ENCODE measurements at regions not wholly inside any gene's neighbourhood (a gene's known extent, or its start where the extent isn't known, plus 50 kb on each side); places are given as distances from the start of the nearest gene placed in this dataset.

- H3K9me3 Mint-ChIP-seq, result no peaks in the 10 kb centered on the region
- intact Hi-C loops (cut with DNase I, micrococcal nuclease), result no loop called here
- Histone ChIP-seq H3K4me1 (ENCODE audit: insufficient read depth, low read length) (no peaks in the 10 kb centered on the region), H3K36me3 (ENCODE audit: insufficient read depth, low read length) (no peaks in the 10 kb centered on the region), H3K4me3 (ENCODE audit: low read length) (no peak overlapping the region), H3K9me3 (ENCODE audit: control insufficient read depth in 1 of 2, insufficient read depth in 1 of 2, low read length in 2 of 2) (no peaks in the 10 kb centered on the region), H3K27ac (ENCODE audit: low read depth in 1 of 2, low read length in 2 of 2) (no peak overlapping the region), H3K27me3 (ENCODE audit: control insufficient read depth in 1 of 2, insufficient read depth in 2 of 2, low read length in 2 of 2) (no peaks in the 10 kb centered on the region)
- H3K27me3 Mint-ChIP-seq, result no peaks in the 10 kb centered on the region
- H3K4me1 Mint-ChIP-seq (ENCODE audit: low read depth), result no peaks in the 10 kb centered on the region
- H3K36me3 Mint-ChIP-seq (ENCODE audit: low read depth), result no peaks in the 10 kb centered on the region
- no peak overlapping the region for H3K4me3 Mint-ChIP-seq
- no peak overlapping the region for H3K27ac Mint-ChIP-seq
- ATAC-seq (ENCODE audit: poor library complexity), result no peak
- ChIA-PET CTCF (no interaction called here), POLR2A (interaction anchor here (1.4 kb wide), 1 partner anchor 32 kb away, joined by 3 read pairs; no protein-coding TSS in a partner anchor)
- TF ChIP-seq, protein P1, sequence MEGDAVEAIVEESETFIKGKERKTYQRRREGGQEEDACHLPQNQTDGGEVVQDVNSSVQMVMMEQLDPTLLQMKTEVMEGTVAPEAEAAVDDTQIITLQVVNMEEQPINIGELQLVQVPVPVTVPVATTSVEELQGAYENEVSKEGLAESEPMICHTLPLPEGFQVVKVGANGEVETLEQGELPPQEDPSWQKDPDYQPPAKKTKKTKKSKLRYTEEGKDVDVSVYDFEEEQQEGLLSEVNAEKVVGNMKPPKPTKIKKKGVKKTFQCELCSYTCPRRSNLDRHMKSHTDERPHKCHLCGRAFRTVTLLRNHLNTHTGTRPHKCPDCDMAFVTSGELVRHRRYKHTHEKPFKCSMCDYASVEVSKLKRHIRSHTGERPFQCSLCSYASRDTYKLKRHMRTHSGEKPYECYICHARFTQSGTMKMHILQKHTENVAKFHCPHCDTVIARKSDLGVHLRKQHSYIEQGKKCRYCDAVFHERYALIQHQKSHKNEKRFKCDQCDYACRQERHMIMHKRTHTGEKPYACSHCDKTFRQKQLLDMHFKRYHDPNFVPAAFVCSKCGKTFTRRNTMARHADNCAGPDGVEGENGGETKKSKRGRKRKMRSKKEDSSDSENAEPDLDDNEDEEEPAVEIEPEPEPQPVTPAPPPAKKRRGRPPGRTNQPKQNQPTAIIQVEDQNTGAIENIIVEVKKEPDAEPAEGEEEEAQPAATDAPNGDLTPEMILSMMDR (IDR thresholded peaks at IDR 0.05), result no peak
- no peak for DNase-seq
These were observed 103.0 kb upstream of the RAP1B start for GRCh38 chr12:68507657-68508056.

GRCh38 chr12:68508576-68508975 is 102.1 kb upstream of the RAP1B start:
- H3K27me3 Mint-ChIP-seq, result no peaks in the 10 kb centered on the region
- DNase-seq (no peak), ATAC-seq (ENCODE audit: poor library complexity) (no peak)
- Histone ChIP-seq H3K27me3 (ENCODE audit: control insufficient read depth in 1 of 2, insufficient read depth in 2 of 2, low read length in 2 of 2) (no peaks in the 10 kb centered on the region), H3K9me3 (ENCODE audit: control insufficient read depth in 1 of 2, insufficient read depth in 1 of 2, low read length in 2 of 2) (no peaks in the 10 kb centered on the region), H3K36me3 (ENCODE audit: insufficient read depth, low read length) (no peaks in the 10 kb centered on the region), H3K4me1 (ENCODE audit: insufficient read depth, low read length) (no peaks in the 10 kb centered on the region), H3K4me3 (ENCODE audit: low read length) (no peak overlapping the region), H3K27ac (ENCODE audit: low read depth in 1 of 2, low read length in 2 of 2) (no peak overlapping the region)
- H3K4me3 Mint-ChIP-seq, result no peak overlapping the region
- no peaks in the 10 kb centered on the region for H3K9me3 Mint-ChIP-seq
- no peak overlapping the region for H3K27ac Mint-ChIP-seq
- H3K4me1 Mint-ChIP-seq (ENCODE audit: low read depth), result no peaks in the 10 kb centered on the region
- TF ChIP-seq, protein P1 (IDR thresholded peaks at IDR 0.05), result no peak
- no peaks in the 10 kb centered on the region for H3K36me3 Mint-ChIP-seq (ENCODE audit: low read depth)
- intact Hi-C loops (cut with DNase I, micrococcal nuclease), result no loop called here
- ChIA-PET CTCF (no interaction called here), POLR2A (no interaction called here)

DNA sequence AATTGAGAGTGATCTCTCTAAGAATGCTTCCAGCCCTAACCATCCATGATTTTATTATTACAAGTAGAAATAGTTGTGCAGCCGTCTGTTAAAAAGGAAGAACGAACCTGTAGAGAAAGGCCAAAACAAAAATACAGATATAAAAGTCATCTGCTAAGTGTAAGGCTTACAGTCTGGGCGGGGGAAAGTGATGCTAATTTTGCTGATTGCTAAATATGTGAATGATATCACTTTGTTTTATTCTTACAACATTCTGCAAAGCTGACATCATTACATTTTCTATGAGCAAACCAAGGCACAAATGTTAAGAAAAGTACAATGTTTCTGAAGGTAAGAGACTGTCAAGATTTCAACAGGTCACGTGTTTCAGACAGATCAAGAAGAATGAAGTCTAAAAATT is 101.5 kb upstream of the RAP1B start:
- no peak overlapping the region for H3K4me3 ChIP-seq (ENCODE audit: low read length)
- no peaks in the 10 kb centered on the region for H3K9me3 ChIP-seq (ENCODE audit: control insufficient read depth in 1 of 2, insufficient read depth in 1 of 2, low read length in 2 of 2)
- CTCF ChIA-PET, result no interaction called here
- H3K27ac Mint-ChIP-seq, result no peak overlapping the region
- no peaks in the 10 kb centered on the region for H3K36me3 Mint-ChIP-seq (ENCODE audit: low read depth)
- POLR2A ChIA-PET, result interaction anchor here (1.3 kb wide), 1 partner anchor 144 kb away, joined by 4 read pairs; no protein-coding TSS in a partner anchor
- TF ChIP-seq, protein P1 (IDR thresholded peaks at IDR 0.05), result no peak
- DNase-seq (no peak), ATAC-seq (ENCODE audit: poor library complexity) (no peak)
- no peaks in the 10 kb centered on the region for H3K27me3 Mint-ChIP-seq
- intact Hi-C loops (cut with DNase I, micrococcal nuclease), result no loop called here
- H3K27me3 ChIP-seq (ENCODE audit: control insufficient read depth in 1 of 2, insufficient read depth in 2 of 2, low read length in 2 of 2), result no peaks in the 10 kb centered on the region
- H3K27ac ChIP-seq (ENCODE audit: low read depth in 1 of 2, low read length in 2 of 2), result no peak overlapping the region
- H3K4me1 Mint-ChIP-seq (ENCODE audit: low read depth), result no peaks in the 10 kb centered on the region
- no peaks in the 10 kb centered on the region for H3K36me3 ChIP-seq (ENCODE audit: insufficient read depth, low read length)
- H3K4me1 ChIP-seq (ENCODE audit: insufficient read depth, low read length), result no peaks in the 10 kb centered on the region
- H3K9me3 Mint-ChIP-seq, result no peaks in the 10 kb centered on the region
- no peak overlapping the region for H3K4me3 Mint-ChIP-seq

Data from CD4-positive, alpha-beta T cell (primary cell).